GM12878 (cell line): ENCODE measurements at regions not wholly inside any gene's neighbourhood (a gene's known extent, or its start where the extent isn't known, plus 50 kb on each side); places are given as distances from the start of the nearest gene placed in this dataset.

Experiments
- CREB1 ChIP-seq: IDR thresholded peaks from 2 replicates; pipeline ENCODE4 v1.6.1; 2012; ENCODE audit warnings: low read depth, mild to moderate bottlenecking, inconsistent platforms
- CTCF ChIP-seq, 3 experiments: IDR thresholded peaks in 2 of 3; conservative IDR thresholded peaks in 1 of 3; 2 replicates each; pipeline ENCODE4 v1.5.1; 2011; ENCODE audit warnings: low read depth in 3 of 3, low read length in 3 of 3, mild to moderate bottlenecking in 3 of 3, control low read depth in 2 of 3, moderate library complexity in 2 of 3, inconsistent platforms in 1 of 3, mixed read lengths in 1 of 3; ENCODE audit not compliant: control insufficient read depth in 2 of 3, insufficient read depth in 1 of 3; ENCODE audit errors: extremely low read depth in 1 of 3
- EZH2 ChIP-seq: IDR thresholded peaks from 2 replicates; pipeline ENCODE4 v1.6.1; 2012; ENCODE audit warnings: low read depth, mild to moderate bottlenecking, control low read depth, inconsistent platforms, low read length, borderline replicate concordance; ENCODE audit not compliant: control insufficient read depth
- JUND ChIP-seq: IDR thresholded peaks from 2 replicates; pipeline ENCODE4 v1.6.1; 2012; ENCODE audit warnings: low read depth, mild to moderate bottlenecking, low read length, improper control_type of control experiment, moderate library complexity
- NR2C1 ChIP-seq: fragments of 450-650 bp; IDR thresholded peaks from 2 replicates; pipeline ENCODE4 v1.6.1; 2017; ENCODE audit warnings: antibody characterized with exemption, mild to moderate bottlenecking, moderate library complexity
- POLR2A ChIP-seq: IDR thresholded peaks from 2 replicates; pipeline ENCODE4 v1.6.1; 2011; ENCODE audit warnings: low read depth, mild to moderate bottlenecking, low read length
- REST ChIP-seq: IDR thresholded peaks from 2 replicates; pipeline ENCODE4 v1.6.1; 2012; ENCODE audit warnings: mild to moderate bottlenecking, low read depth, low read length
- USF2 ChIP-seq: IDR thresholded peaks from 2 replicates; pipeline ENCODE4 v1.6.1; 2011; ENCODE audit warnings: low read depth, low read length, improper control_type of control experiment, borderline replicate concordance

- TF ChIP-seq CTCF (IDR thresholded peaks at IDR 0.05 in 2 of 3, conservative IDR thresholded peaks at IDR 0.05 in 1 of 3; ENCODE audit: control insufficient read depth in 2 of 3, extremely low read depth in 1 of 3, insufficient read depth in 1 of 3, low read depth in 3 of 3, low read length in 3 of 3) (no peak), JUND (no peak), CREB1 (no peak), POLR2A (no peak), REST (no peak), EZH2 (no peak), USF2 (no peak), NR2C1 (no peak)
Observed at GRCh38 chr5:2311851-2312250, 429.1 kb upstream of the IRX4 start.
